GM19395 (cell line): ENCODE measurements at regions not wholly inside any gene's neighbourhood (a gene's known extent, or its start where the extent isn't known, plus 50 kb on each side); places are given as distances from the start of the nearest gene placed in this dataset.

Experiments used
- ATAC-seq: cut with Tn5 transposase; IDR thresholded peaks from one replicate; pipeline ENCODE4 v1.9.1; 2021; ENCODE audit warnings: mild to moderate bottlenecking, moderate library complexity; ENCODE audit not compliant: unreplicated experiment

- no peak for ATAC-seq
Observed at GRCh38 chr15:94177112-94177511, 54.2 kb upstream of the MCTP2 start.

- ATAC-seq = no peak
Observed at GRCh38 chr15:94175420-94175819, 55.9 kb upstream of the MCTP2 start.

GRCh38 chr15:94174399-94174802 lies 57.0 kb upstream of the MCTP2 start:
- peak; percentile 89 for ATAC-seq

GRCh38 chr15:94168250-94168649 lies 63.1 kb upstream of the MCTP2 start:
- ATAC-seq = no peak

GRCh38 chr15:94164971-94165370 lies 66.4 kb upstream of the MCTP2 start:
- ATAC-seq = no peak

- ATAC-seq = peak; percentile 79
Observed at GRCh38 chr15:94164202-94164807, 67.1 kb upstream of the MCTP2 start.

- ATAC-seq = no peak
Observed at GRCh38 chr15:94162939-94163338, 68.4 kb upstream of the MCTP2 start.

- ATAC-seq = no peak
Observed at GRCh38 chr15:94154255-94154654, 77.1 kb upstream of the MCTP2 start.

- ATAC-seq = no peak
Observed at GRCh38 chr15:94145046-94145445, 86.3 kb upstream of the MCTP2 start.

GRCh38 chr15:94141802-94142201 lies 89.6 kb upstream of the MCTP2 start:
- no peak for ATAC-seq

GRCh38 chr15:94135486-94136147 lies 95.7 kb upstream of the MCTP2 start:
- ATAC-seq = no peak

GRCh38 chr15:94131875-94132274 lies 99.5 kb upstream of the MCTP2 start:
- no peak for ATAC-seq

DNA sequence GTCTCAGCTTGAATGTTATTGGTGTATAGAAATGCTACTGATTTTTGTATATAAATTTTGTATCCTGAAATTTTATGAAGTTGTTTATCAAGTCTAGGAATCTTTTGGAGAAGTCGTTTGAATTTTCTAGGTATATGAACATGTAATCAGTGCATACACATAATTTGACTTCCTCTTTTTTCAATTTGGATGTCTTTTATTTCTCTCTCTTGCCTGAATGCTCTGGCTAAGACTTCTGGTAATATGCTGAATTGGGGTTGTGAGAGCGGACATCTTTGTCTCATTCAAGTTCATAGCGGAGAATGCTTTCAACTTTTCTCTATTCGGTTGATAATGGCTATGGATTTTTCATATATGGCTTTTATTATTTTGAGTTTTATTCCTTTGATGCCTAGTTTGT lies 100.9 kb upstream of the MCTP2 start:
- ATAC-seq = no peak

- ATAC-seq = no peak
Observed at GRCh38 chr15:94127006-94127405, 104.4 kb upstream of the MCTP2 start.

DNA sequence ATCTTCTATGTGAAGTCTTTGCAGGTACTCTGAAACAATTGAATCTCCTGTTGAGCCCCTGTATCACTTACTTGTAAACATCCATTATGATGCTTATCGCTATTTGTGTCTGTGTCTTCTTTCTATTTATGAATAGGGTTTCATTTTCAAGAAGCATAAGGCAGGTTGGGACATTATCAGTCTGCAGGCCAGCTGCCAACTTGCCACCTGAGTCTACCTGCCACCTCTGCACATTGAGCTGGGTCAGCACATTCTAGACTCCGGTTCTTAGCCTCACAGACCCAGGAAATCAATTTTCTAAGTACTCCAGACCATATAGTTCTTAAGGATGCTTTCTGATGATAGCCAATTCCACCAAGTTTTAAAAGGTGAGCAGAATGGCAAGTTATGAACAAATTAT lies 105.7 kb upstream of the MCTP2 start:
- ATAC-seq = no peak

DNA sequence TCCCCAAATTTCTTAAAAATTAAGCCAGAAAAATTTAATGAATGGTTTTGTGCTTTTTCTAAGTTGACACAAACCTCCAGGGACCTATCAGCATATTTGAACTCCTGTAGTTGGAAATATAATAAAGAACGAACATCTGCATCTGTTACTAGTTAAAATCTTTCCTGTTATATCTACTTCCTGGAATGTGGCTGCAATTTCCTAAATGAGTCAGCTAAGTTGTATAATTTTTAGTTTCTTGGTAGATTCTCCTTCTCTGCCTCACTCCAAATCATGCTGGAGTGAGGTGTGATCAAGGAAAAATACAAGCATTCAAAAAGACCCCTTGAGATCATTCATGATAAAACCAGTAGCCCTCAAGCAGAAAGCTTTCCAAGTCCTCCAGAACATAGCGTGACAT lies 106.2 kb upstream of the MCTP2 start:
- no peak for ATAC-seq

DNA sequence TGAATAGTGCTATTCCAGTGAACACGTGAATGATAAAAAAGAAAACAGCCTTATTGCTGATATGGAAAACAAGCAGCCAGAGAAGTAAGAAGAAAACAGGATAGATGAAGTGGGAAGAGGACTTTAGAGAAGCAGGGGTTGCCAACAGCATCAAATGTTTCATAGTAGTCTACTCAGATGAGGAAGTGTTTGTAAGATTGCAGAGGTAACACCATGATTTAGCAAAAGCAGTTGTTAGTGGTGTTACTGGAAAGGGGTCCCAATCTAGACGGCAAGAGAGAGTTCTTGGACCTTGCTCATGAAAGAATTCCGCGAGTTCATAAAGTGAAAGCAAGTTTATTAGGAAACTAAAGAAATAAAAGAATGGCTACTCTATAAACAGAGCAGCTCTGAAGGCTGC lies 108.8 kb upstream of the MCTP2 start:
- no peak for ATAC-seq

- peak; percentile 100 for ATAC-seq
Observed at GRCh38 chr15:94119923-94120775, 111.2 kb upstream of the MCTP2 start.

DNA sequence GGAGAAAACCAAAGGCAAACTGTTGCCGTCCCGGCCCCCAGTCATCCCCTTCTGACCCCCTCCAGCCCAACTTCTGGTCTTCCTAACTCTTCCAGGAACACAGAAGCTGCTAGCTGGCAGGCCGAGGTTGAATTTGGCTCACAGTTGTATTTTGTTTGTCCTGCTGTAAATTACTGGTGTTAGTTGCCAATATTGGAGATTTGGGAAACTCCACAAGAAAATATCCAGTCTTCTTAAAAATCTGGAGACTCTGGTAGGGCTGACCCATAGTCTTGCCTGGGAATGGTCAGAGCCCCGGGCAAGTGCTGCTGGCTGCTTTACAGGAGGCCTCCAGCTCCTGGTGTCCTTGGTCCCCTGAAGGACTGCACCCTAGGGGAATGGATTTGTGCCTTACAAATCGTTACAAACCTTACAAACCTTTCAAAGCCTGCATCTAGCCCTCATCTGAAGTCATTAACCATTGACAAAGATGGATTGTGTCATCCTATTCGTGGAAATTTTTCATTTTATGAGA lies 112.0 kb upstream of the MCTP2 start:
- peak; percentile 21 for ATAC-seq

- no peak for ATAC-seq
Observed at GRCh38 chr15:94110476-94111130, 120.8 kb upstream of the MCTP2 start.

- ATAC-seq = no peak
Observed at GRCh38 chr15:94107652-94108051, 123.7 kb upstream of the MCTP2 start.
